ENCODE measurements at regions not wholly inside any gene's neighbourhood (a gene's known extent, or its start where the extent isn't known, plus 50 kb on each side); places are given as distances from the start of the nearest gene placed in this dataset.

GRCh38 chr3:159823780-159824179 lies 164.9 kb upstream of the IL12A start:
- TF ChIP-seq TAF1 (IDR thresholded peaks at IDR 0.05; ENCODE audit: low read depth, low read length) (no peak), PAX5 (IDR thresholded peaks at IDR 0.05; ENCODE audit: insufficient read depth, low read length, severe bottlenecking) (no peak), POLR2AphosphoS5 (IDR thresholded peaks at IDR 0.05; ENCODE audit: low read depth, low read length) (no peak), POLR2A (IDR thresholded peaks at IDR 0.05; ENCODE audit: low read depth, low read length) (no peak)
